ENCODE measurements at regions not wholly inside any gene's neighbourhood (a gene's known extent, or its start where the extent isn't known, plus 50 kb on each side); places are given as distances from the start of the nearest gene placed in this dataset.

- DNase-seq (no peak), ATAC-seq (ENCODE audit: poor library complexity) (no peak)
- ChIA-PET POLR2A (no interaction called here), CTCF (no interaction called here)
- Mint-ChIP-seq H3K4me3 (no peak overlapping the region), H3K27me3 (no peaks in the 10 kb centered on the region), H3K27ac (no peak overlapping the region), H3K9me3 (no peaks in the 10 kb centered on the region), H3K36me3 (ENCODE audit: low read depth) (no peaks in the 10 kb centered on the region), H3K4me1 (ENCODE audit: low read depth) (peaks cover 9% of the 10 kb centered on the region)
- TF ChIP-seq, protein P1, sequence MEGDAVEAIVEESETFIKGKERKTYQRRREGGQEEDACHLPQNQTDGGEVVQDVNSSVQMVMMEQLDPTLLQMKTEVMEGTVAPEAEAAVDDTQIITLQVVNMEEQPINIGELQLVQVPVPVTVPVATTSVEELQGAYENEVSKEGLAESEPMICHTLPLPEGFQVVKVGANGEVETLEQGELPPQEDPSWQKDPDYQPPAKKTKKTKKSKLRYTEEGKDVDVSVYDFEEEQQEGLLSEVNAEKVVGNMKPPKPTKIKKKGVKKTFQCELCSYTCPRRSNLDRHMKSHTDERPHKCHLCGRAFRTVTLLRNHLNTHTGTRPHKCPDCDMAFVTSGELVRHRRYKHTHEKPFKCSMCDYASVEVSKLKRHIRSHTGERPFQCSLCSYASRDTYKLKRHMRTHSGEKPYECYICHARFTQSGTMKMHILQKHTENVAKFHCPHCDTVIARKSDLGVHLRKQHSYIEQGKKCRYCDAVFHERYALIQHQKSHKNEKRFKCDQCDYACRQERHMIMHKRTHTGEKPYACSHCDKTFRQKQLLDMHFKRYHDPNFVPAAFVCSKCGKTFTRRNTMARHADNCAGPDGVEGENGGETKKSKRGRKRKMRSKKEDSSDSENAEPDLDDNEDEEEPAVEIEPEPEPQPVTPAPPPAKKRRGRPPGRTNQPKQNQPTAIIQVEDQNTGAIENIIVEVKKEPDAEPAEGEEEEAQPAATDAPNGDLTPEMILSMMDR (IDR thresholded peaks at IDR 0.05): no peak
- no peaks in the 10 kb centered on the region for H3K36me3 ChIP-seq (ENCODE audit: insufficient read depth, low read length)
- no peaks in the 10 kb centered on the region for H3K9me3 ChIP-seq (ENCODE audit: control insufficient read depth in 1 of 2, insufficient read depth in 1 of 2, low read length in 2 of 2)
- H3K4me1 ChIP-seq (ENCODE audit: insufficient read depth, low read length): peaks cover 10% of the 10 kb centered on the region
- intact Hi-C loops (cut with DNase I, micrococcal nuclease): no loop called here
- H3K27me3 ChIP-seq (ENCODE audit: control insufficient read depth in 1 of 2, insufficient read depth in 2 of 2, low read length in 2 of 2): no peaks in the 10 kb centered on the region
- no peak overlapping the region for H3K27ac ChIP-seq (ENCODE audit: low read depth in 1 of 2, low read length in 2 of 2)
- H3K4me3 ChIP-seq (ENCODE audit: low read length): no peak overlapping the region
Measured at GRCh38 chr15:75126864-75127580, 74.7 kb upstream of the C15orf39 start.

DNA sequence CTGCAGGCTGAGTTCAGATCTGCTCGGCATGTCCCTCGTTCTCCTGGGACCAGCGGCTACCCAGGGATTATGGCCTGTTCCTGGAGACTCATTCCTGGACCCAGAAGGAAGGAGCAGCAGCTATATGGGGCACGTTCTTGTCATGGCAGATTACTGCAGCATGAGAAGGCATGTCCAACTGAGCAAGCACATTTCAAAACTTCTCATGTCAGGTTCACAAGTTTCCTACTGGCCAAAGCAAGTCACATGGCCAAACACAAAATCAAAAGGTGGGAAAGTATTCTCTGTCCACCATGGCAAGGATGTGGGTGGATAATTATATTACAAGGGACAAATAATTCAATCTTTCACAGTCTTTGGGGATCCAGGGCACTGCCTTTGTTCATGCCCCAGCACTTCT lies 71.9 kb upstream of the C15orf39 start:
- H3K36me3 ChIP-seq (ENCODE audit: insufficient read depth, low read length): no peaks in the 10 kb centered on the region
- Mint-ChIP-seq H3K4me1 (ENCODE audit: low read depth) (peaks cover 9% of the 10 kb centered on the region), H3K36me3 (ENCODE audit: low read depth) (no peaks in the 10 kb centered on the region), H3K9me3 (no peaks in the 10 kb centered on the region), H3K4me3 (no peak overlapping the region), H3K27me3 (no peaks in the 10 kb centered on the region), H3K27ac (no peak overlapping the region)
- ATAC-seq (ENCODE audit: poor library complexity): no peak
- intact Hi-C loops (cut with DNase I, micrococcal nuclease): no loop called here
- H3K9me3 ChIP-seq (ENCODE audit: control insufficient read depth in 1 of 2, insufficient read depth in 1 of 2, low read length in 2 of 2): no peaks in the 10 kb centered on the region
- ChIA-PET POLR2A (interaction anchor here (0.6 kb wide), 1 partner anchor 32 kb away, joined by 6 read pairs; no protein-coding TSS in a partner anchor), CTCF (no interaction called here)
- H3K4me3 ChIP-seq (ENCODE audit: low read length): no peak overlapping the region
- H3K4me1 ChIP-seq (ENCODE audit: insufficient read depth, low read length): peaks cover 10% of the 10 kb centered on the region
- H3K27me3 ChIP-seq (ENCODE audit: control insufficient read depth in 1 of 2, insufficient read depth in 2 of 2, low read length in 2 of 2): no peaks in the 10 kb centered on the region
- TF ChIP-seq, protein P1 (IDR thresholded peaks at IDR 0.05): no peak
- no peak for DNase-seq
- H3K27ac ChIP-seq (ENCODE audit: low read depth in 1 of 2, low read length in 2 of 2): no peak overlapping the region

- Mint-ChIP-seq H3K4me3 (peak overlapping the region; percentile 9), H3K9me3 (no peaks in the 10 kb centered on the region), H3K27me3 (no peaks in the 10 kb centered on the region), H3K27ac (no peak overlapping the region), H3K4me1 (ENCODE audit: low read depth) (peaks cover 9% of the 10 kb centered on the region), H3K36me3 (ENCODE audit: low read depth) (no peaks in the 10 kb centered on the region)
- H3K27me3 ChIP-seq (ENCODE audit: control insufficient read depth in 1 of 2, insufficient read depth in 2 of 2, low read length in 2 of 2): no peaks in the 10 kb centered on the region
- H3K27ac ChIP-seq (ENCODE audit: low read depth in 1 of 2, low read length in 2 of 2): no peak overlapping the region
- peaks cover 10% of the 10 kb centered on the region for H3K4me1 ChIP-seq (ENCODE audit: insufficient read depth, low read length)
- intact Hi-C loops (cut with DNase I, micrococcal nuclease): no loop called here
- no peaks in the 10 kb centered on the region for H3K36me3 ChIP-seq (ENCODE audit: insufficient read depth, low read length)
- CTCF ChIA-PET: no interaction called here
- POLR2A ChIA-PET: no interaction called here
- no peak overlapping the region for H3K4me3 ChIP-seq (ENCODE audit: low read length)
- DNase-seq (peak in 2 of 14 experiments; percentile 31 to 34), ATAC-seq (ENCODE audit: poor library complexity) (no peak)
- H3K9me3 ChIP-seq (ENCODE audit: control insufficient read depth in 1 of 2, insufficient read depth in 1 of 2, low read length in 2 of 2): no peaks in the 10 kb centered on the region
- TF ChIP-seq, protein P1 (IDR thresholded peaks at IDR 0.05): no peak
Measured at GRCh38 chr15:75131269-75131643, 70.4 kb upstream of the C15orf39 start.

Measured in CD4-positive, alpha-beta T cell (primary cell).